Upper lobe of left lung (tissue), 6 donors: ENCODE measurements at regions not wholly inside any gene's neighbourhood (a gene's known extent, or its start where the extent isn't known, plus 50 kb on each side); places are given as distances from the start of the nearest gene placed in this dataset.
"Not testable (repeated sequence)": the region's sequence is repeated elsewhere in the genome, so short reads cannot be mapped to it uniquely, and the experiment has no call there.

Source experiments
- ATAC-seq, 2 donors: fragments of 200-7000 bp; cut with Tn5 transposase; one replicate each; pipeline ENCODE4 v1.9.1; 2022; ENCODE audit warnings: mild to moderate bottlenecking in 2 of 2, moderate library complexity in 2 of 2; ENCODE audit not compliant: low FRiP score in 2 of 2
- DNase-seq, 2 donors: peaks; one replicate each; pipeline ENCODE4 v3.0.0-alpha.2; 2019 to 2020
- H3K27ac ChIP-seq, 4 donors: fragments of 200-600 bp; sonication (generic); one replicate each; pipeline ENCODE4 v1.5.1; 2016 to 2019
- H3K27me3 ChIP-seq, 4 donors: fragments of 200-600 bp; sonication (generic); one replicate each; pipeline ENCODE4 v1.5.1; 2017 to 2019
- H3K36me3 ChIP-seq, 4 donors: fragments of 200-600 bp; sonication (generic); one replicate each; pipeline ENCODE4 v1.5.1; 2016 to 2019
- H3K4me1 ChIP-seq, 4 donors: fragments of 200-600 bp; sonication (generic); one replicate each; pipeline ENCODE4 v1.5.1; 2018 to 2019
- H3K4me3 ChIP-seq, 4 donors: fragments of 200-600 bp; sonication (generic); one replicate each; pipeline ENCODE4 v1.5.1; 2017 to 2019; ENCODE audit warnings: mild to moderate bottlenecking in 2 of 4, moderate library complexity in 1 of 4
- H3K9me3 ChIP-seq, 4 donors: fragments of 200-600 bp; sonication (generic); one replicate each; pipeline ENCODE4 v1.5.1; 2018 to 2019
- CTCF ChIP-seq, 6 experiments: fragments of 450-650 bp in 4 of 6; fragments of 200-600 bp in 2 of 6; sonication (generic) in 2 of 6; IDR thresholded peaks; one replicate each; pipeline ENCODE4 v1.5.1; 2016 to 2019; ENCODE audit warnings: antibody characterized with exemption in 6 of 6
- EP300 ChIP-seq, 4 donors: sonication (generic); formaldehyde crosslinking; IDR thresholded peaks; one replicate each; pipeline ENCODE4 v1.5.1; 2017; ENCODE audit warnings: antibody characterized with exemption in 4 of 4, control low read depth in 2 of 4
- POLR2A ChIP-seq, 4 donors: fragments of 450-650 bp; IDR thresholded peaks; one replicate each; pipeline ENCODE4 v1.5.1; 2016 to 2017; ENCODE audit warnings: antibody characterized with exemption in 4 of 4, mild to moderate bottlenecking in 2 of 4
- POLR2AphosphoS5 ChIP-seq, 2 donors: sonication (generic); formaldehyde crosslinking; IDR thresholded peaks; one replicate each; pipeline ENCODE4 v1.5.1; 2017; ENCODE audit warnings: antibody characterized with exemption in 2 of 2
- WGBS, 2 donors: methylation state at CpG; one replicate each; pipeline ENCODE4 v1.1.5; 2017 to 2018; 5-methylcytosine and 5-hydroxymethylcytosine counted together
- donor health status: DM: no; HTN: no; CAD: no; lungs with moderate emphysema.
- donor health status: DM: no; HTN: yes; CAD: no; lungs with severe emphysema.

- Histone ChIP-seq H3K4me3 (no peak overlapping the region), H3K4me1 (no peaks in the 10 kb centered on the region), H3K27me3 (no peaks in the 10 kb centered on the region), H3K9me3 (no peaks in the 10 kb centered on the region), H3K36me3 (no peaks in the 10 kb centered on the region), H3K27ac (no peak overlapping the region)
- DNase-seq (no peak), ATAC-seq (no peak)
- WGBS, 2 donors, result 79 to 88% methylated on average over 14 of the region's 14 CpGs
- TF ChIP-seq EP300 (IDR thresholded peaks at IDR 0.05), result no peak
- TF ChIP-seq CTCF (IDR thresholded peaks at IDR 0.05), result no peak
- no peak for TF ChIP-seq POLR2A (IDR thresholded peaks at IDR 0.05)
- no peak for TF ChIP-seq POLR2AphosphoS5 (IDR thresholded peaks at IDR 0.05)
These were observed 469.5 kb upstream of the NRSN1 start for GRCh38 chr6:23656255-23657194.

GRCh38 chr6:23659125-23659524, 466.9 kb upstream of the NRSN1 start:
- Histone ChIP-seq H3K36me3 (no peaks in the 10 kb centered on the region), H3K27ac (no peak overlapping the region), H3K9me3 (no peaks in the 10 kb centered on the region), H3K27me3 (no peaks in the 10 kb centered on the region), H3K4me1 (no peaks in the 10 kb centered on the region), H3K4me3 (no peak overlapping the region)
- ATAC-seq, result no peak
- TF ChIP-seq CTCF (IDR thresholded peaks at IDR 0.05), result peak in 1 of 6 experiments; percentile 11
- TF ChIP-seq POLR2AphosphoS5 (IDR thresholded peaks at IDR 0.05), result no peak
- no peak for DNase-seq
- WGBS, 2 donors, result 25 to 34% methylated on average over 2 of the region's 2 CpGs

- ATAC-seq (no peak), DNase-seq (no peak)
- WGBS, 2 donors, result 90 to 91% methylated on average over 4 of the region's 4 CpGs
- Histone ChIP-seq H3K27me3 (no peaks in the 10 kb centered on the region), H3K9me3 (no peaks in the 10 kb centered on the region), H3K36me3 (no peaks in the 10 kb centered on the region), H3K4me1 (no peaks in the 10 kb centered on the region), H3K27ac (no peak overlapping the region), H3K4me3 (no peak overlapping the region)
- no peak for TF ChIP-seq CTCF (IDR thresholded peaks at IDR 0.05)
These were observed 464.5 kb upstream of the NRSN1 start for GRCh38 chr6:23661549-23661948.

GRCh38 chr6:23663096-23663495, 462.9 kb upstream of the NRSN1 start:
- H3K4me1 ChIP-seq, result no peaks in the 10 kb centered on the region
- no peaks in the 10 kb centered on the region for H3K36me3 ChIP-seq
- 78 to 89% methylated on average over 3 of the region's 3 CpGs for WGBS, 2 donors

GRCh38 chr6:23663652-23664051, 462.4 kb upstream of the NRSN1 start:
- 77 to 90% methylated on average over 1 of the region's 1 CpG for WGBS, 2 donors
- no peaks in the 10 kb centered on the region for H3K4me1 ChIP-seq
- TF ChIP-seq POLR2A (IDR thresholded peaks at IDR 0.05), result no peak
- no peak for TF ChIP-seq POLR2AphosphoS5 (IDR thresholded peaks at IDR 0.05)
- no peak for TF ChIP-seq EP300 (IDR thresholded peaks at IDR 0.05)
- TF ChIP-seq CTCF (IDR thresholded peaks at IDR 0.05), result no peak
- H3K36me3 ChIP-seq, result no peaks in the 10 kb centered on the region
- no peaks in the 10 kb centered on the region for H3K27me3 ChIP-seq
- ATAC-seq (no peak), DNase-seq (no peak)
- H3K9me3 ChIP-seq, result peaks cover 0 to 6% (median 0%) of the 10 kb centered on the region in 4 donors
- no peak overlapping the region for H3K4me3 ChIP-seq
- no peak overlapping the region for H3K27ac ChIP-seq

More at GRCh38 chr6:23663096-23663495, 462.9 kb upstream of the NRSN1 start:
- Histone ChIP-seq H3K4me3 (no peak overlapping the region), H3K9me3 (peaks cover 0 to 6% (median 0%) of the 10 kb centered on the region in 4 donors), H3K27me3 (no peaks in the 10 kb centered on the region), H3K27ac (no peak overlapping the region)
- no peak for DNase-seq
- TF ChIP-seq POLR2A (IDR thresholded peaks at IDR 0.05), result no peak
- ATAC-seq, result no peak

- not testable (repeated sequence) for H3K27ac ChIP-seq, DNase-seq, H3K4me1 ChIP-seq, H3K36me3 ChIP-seq, ATAC-seq, H3K27me3 ChIP-seq, H3K4me3 ChIP-seq
- peaks cover 0 to 11% (median 4%) of the 10 kb centered on the region in 4 donors for H3K9me3 ChIP-seq
- 95 to 96% methylated on average over 6 of the region's 6 CpGs for whole genome bisulfite sequencing, 2 donors
These were observed 460.1 kb upstream of the NRSN1 start for GRCh38 chr6:23665911-23666310.
